Keratinocyte (primary cell): ENCODE measurements at regions not wholly inside any gene's neighbourhood (a gene's known extent, or its start where the extent isn't known, plus 50 kb on each side); places are given as distances from the start of the nearest gene placed in this dataset.
A peak's percentile ranks its signal among the peaks of the same experiment; 100 is the strongest.

Experiments
- DNase-seq: peaks from one replicate; pipeline ENCODE4 v3.0.0-alpha.2; 2011; ENCODE audit warnings: low read depth, missing footprints, low spot score
- FAIRE-seq: peaks from 2 replicates; lab custom pipeline; 2011; peaks lifted over from hg19 to GRCh38; lab: Jason Lieb, UNC
- H2AFZ ChIP-seq: 2 replicates; pipeline ENCODE4 v1.6.0; 2012; ENCODE audit warnings: low read length, control low read depth, inconsistent platforms; ENCODE audit not compliant: control insufficient read depth
- H3K27ac ChIP-seq: 2 replicates; pipeline ENCODE4 v1.5.1; 2011; ENCODE audit warnings: low read length; ENCODE audit not compliant: control insufficient read depth, insufficient read depth
- H3K27me3 ChIP-seq: 3 replicates; pipeline ENCODE4 v1.6.0; 2011; ENCODE audit warnings: low read length; ENCODE audit not compliant: control insufficient read depth, insufficient read depth; ENCODE audit errors: extremely low read depth
- H3K36me3 ChIP-seq, 2 experiments: 2 replicates in 1 of 2; 3 replicates in 1 of 2; pipeline ENCODE4 v1.5.1; 2011; ENCODE audit warnings: low read length in 2 of 2, mild to moderate bottlenecking in 1 of 2; ENCODE audit not compliant: control insufficient read depth in 2 of 2, insufficient read depth in 2 of 2; ENCODE audit errors: extremely low read depth in 1 of 2
- H3K4me1 ChIP-seq: 3 replicates; pipeline ENCODE4 v1.5.1; 2011; ENCODE audit warnings: low read length; ENCODE audit not compliant: control insufficient read depth, insufficient read depth; ENCODE audit errors: extremely low read depth
- H3K4me2 ChIP-seq: 3 replicates; pipeline ENCODE4 v1.6.0; 2011; ENCODE audit warnings: low read depth, low read length; ENCODE audit not compliant: control insufficient read depth, insufficient read depth; ENCODE audit errors: extremely low read depth
- H3K4me3 ChIP-seq, 3 experiments: fragments of 200-600 bp in 1 of 3; sonication (generic) in 1 of 3; 2 replicates in 2 of 3; 3 replicates in 1 of 3; pipeline ENCODE4 v1.5.1; 2011 to 2016; ENCODE audit warnings: low read length in 3 of 3, mild to moderate bottlenecking in 3 of 3, control low read depth in 2 of 3, inconsistent platforms in 1 of 3, low read depth in 1 of 3, mixed read lengths in 1 of 3, mixed run types in 1 of 3, moderate library complexity in 1 of 3; ENCODE audit not compliant: control insufficient read depth in 2 of 3, insufficient read depth in 2 of 3; ENCODE audit errors: extremely low read depth in 1 of 3
- H3K79me2 ChIP-seq: 2 replicates; pipeline ENCODE4 v1.6.0; 2012; ENCODE audit warnings: low read length; ENCODE audit not compliant: control insufficient read depth, insufficient read depth
- H3K9ac ChIP-seq: 3 replicates; pipeline ENCODE4 v1.6.0; 2011; ENCODE audit warnings: low read length; ENCODE audit not compliant: control insufficient read depth, insufficient read depth; ENCODE audit errors: extremely low read depth
- H3K9me1 ChIP-seq: 3 replicates; pipeline ENCODE4 v1.6.0; 2011; ENCODE audit warnings: low read length; ENCODE audit not compliant: control insufficient read depth, insufficient read depth; ENCODE audit errors: extremely low read depth
- H3K9me3 ChIP-seq: 2 replicates; pipeline ENCODE4 v1.5.1; 2012; ENCODE audit warnings: low read depth, low read length; ENCODE audit not compliant: control insufficient read depth
- H4K20me1 ChIP-seq: 3 replicates; pipeline ENCODE4 v1.6.0; 2011; ENCODE audit warnings: low read length; ENCODE audit not compliant: control insufficient read depth, insufficient read depth; ENCODE audit errors: extremely low read depth
- EZH2 ChIP-seq: IDR thresholded peaks from one replicate; pipeline ENCODE4 v1.6.1; 2012; ENCODE audit warnings: inconsistent platforms, mild to moderate bottlenecking, low read length, moderate library complexity
- dilution Hi-C: fragments of 300-500 bp; cut with MboI; formaldehyde crosslinking; loops from one replicate; pipeline ENCODE4 v1.7.0; 2020; ENCODE audit warnings: low sequenced_read_pairs; ENCODE audit not compliant: extremely low pct_ligation_motif_present
- TF ChIP-seq, protein P1 (sequence below), 3 experiments: IDR thresholded peaks in 1 of 3; conservative IDR thresholded peaks in 1 of 3; optimal IDR thresholded peaks in 1 of 3; 2 replicates in 2 of 3; 3 replicates in 1 of 3; pipeline versions ENCODE3 to v1.5.1; 2011; ENCODE audit warnings: low read length in 3 of 3, mild to moderate bottlenecking in 3 of 3, moderate library complexity in 2 of 3, control low read depth in 1 of 3, inconsistent platforms in 1 of 3; ENCODE audit not compliant: insufficient read depth in 2 of 3; ENCODE audit errors: extremely low read depth in 1 of 3

DNA sequence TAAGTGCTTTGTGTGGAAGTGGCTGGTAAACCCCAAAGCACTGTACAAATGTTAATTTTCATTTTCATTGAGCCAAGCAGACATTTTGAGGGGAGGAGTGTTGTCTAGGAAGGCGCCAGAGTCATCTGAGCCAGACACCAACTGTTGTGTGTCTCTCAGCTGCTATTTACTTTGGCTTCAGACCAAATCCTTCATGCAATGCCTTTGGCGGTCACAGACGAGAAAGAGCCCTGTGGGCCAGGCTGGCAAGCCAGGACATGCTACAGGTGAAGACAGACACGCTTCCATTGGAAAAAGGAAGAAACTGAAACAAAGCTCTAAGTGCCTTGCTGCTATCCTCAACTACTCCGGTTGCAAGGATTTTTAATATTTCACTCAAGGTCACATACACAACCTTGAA is 115.4 kb upstream of the CDC42EP3 start:
- dilution Hi-C loops, result no loop called here
- H3K9ac ChIP-seq, result no peak overlapping the region
- FAIRE-seq, result peak; percentile 96
- H3K4me1 ChIP-seq, result peaks cover 23% of the 10 kb centered on the region
- H3K9me1 ChIP-seq, result no peaks in the 10 kb centered on the region
- no peak overlapping the region for H2AFZ ChIP-seq
- no peaks in the 10 kb centered on the region for H3K36me3 ChIP-seq
- H3K4me3 ChIP-seq, result no peak overlapping the region
- peak; percentile 62 for DNase-seq
- H3K27ac ChIP-seq, result peak overlapping the region; percentile 41
- TF ChIP-seq, protein P1, sequence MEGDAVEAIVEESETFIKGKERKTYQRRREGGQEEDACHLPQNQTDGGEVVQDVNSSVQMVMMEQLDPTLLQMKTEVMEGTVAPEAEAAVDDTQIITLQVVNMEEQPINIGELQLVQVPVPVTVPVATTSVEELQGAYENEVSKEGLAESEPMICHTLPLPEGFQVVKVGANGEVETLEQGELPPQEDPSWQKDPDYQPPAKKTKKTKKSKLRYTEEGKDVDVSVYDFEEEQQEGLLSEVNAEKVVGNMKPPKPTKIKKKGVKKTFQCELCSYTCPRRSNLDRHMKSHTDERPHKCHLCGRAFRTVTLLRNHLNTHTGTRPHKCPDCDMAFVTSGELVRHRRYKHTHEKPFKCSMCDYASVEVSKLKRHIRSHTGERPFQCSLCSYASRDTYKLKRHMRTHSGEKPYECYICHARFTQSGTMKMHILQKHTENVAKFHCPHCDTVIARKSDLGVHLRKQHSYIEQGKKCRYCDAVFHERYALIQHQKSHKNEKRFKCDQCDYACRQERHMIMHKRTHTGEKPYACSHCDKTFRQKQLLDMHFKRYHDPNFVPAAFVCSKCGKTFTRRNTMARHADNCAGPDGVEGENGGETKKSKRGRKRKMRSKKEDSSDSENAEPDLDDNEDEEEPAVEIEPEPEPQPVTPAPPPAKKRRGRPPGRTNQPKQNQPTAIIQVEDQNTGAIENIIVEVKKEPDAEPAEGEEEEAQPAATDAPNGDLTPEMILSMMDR (optimal IDR thresholded peaks at IDR 0.05 in 1 of 3, IDR thresholded peaks at IDR 0.05 in 1 of 3, conservative IDR thresholded peaks at IDR 0.05 in 1 of 3; ENCODE audit: extremely low read depth in 1 of 3, insufficient read depth in 2 of 3, low read length in 3 of 3), result no peak
- no peak for TF ChIP-seq EZH2
- no peaks in the 10 kb centered on the region for H3K27me3 ChIP-seq
- H3K9me3 ChIP-seq, result peaks cover 2% of the 10 kb centered on the region
- no peaks in the 10 kb centered on the region for H3K79me2 ChIP-seq
- H3K4me2 ChIP-seq, result peak overlapping the region; percentile 29
- no peaks in the 10 kb centered on the region for H4K20me1 ChIP-seq

GRCh38 chr2:37788602-37789209 is 117.3 kb upstream of the CDC42EP3 start:
- dilution Hi-C loops, result no loop called here
- Histone ChIP-seq H3K9ac (no peak overlapping the region), H2AFZ (no peak overlapping the region), H3K9me3 (peaks cover 2% of the 10 kb centered on the region), H3K4me3 (no peak overlapping the region), H3K9me1 (no peaks in the 10 kb centered on the region), H3K36me3 (no peaks in the 10 kb centered on the region), H3K79me2 (no peaks in the 10 kb centered on the region), H3K27ac (no peak overlapping the region), H3K4me1 (peaks cover 23% of the 10 kb centered on the region), H3K4me2 (no peak overlapping the region), H3K27me3 (no peaks in the 10 kb centered on the region), H4K20me1 (no peaks in the 10 kb centered on the region)
- DNase-seq (no peak), FAIRE-seq (no peak)
- TF ChIP-seq, protein P1 (optimal IDR thresholded peaks at IDR 0.05 in 1 of 3, IDR thresholded peaks at IDR 0.05 in 1 of 3, conservative IDR thresholded peaks at IDR 0.05 in 1 of 3; ENCODE audit: extremely low read depth in 1 of 3, insufficient read depth in 2 of 3, low read length in 3 of 3), result no peak
- TF ChIP-seq EZH2, result no peak
